ENCODE measurements at regions not wholly inside any gene's neighbourhood (a gene's known extent, or its start where the extent isn't known, plus 50 kb on each side); places are given as distances from the start of the nearest gene placed in this dataset.

DNA sequence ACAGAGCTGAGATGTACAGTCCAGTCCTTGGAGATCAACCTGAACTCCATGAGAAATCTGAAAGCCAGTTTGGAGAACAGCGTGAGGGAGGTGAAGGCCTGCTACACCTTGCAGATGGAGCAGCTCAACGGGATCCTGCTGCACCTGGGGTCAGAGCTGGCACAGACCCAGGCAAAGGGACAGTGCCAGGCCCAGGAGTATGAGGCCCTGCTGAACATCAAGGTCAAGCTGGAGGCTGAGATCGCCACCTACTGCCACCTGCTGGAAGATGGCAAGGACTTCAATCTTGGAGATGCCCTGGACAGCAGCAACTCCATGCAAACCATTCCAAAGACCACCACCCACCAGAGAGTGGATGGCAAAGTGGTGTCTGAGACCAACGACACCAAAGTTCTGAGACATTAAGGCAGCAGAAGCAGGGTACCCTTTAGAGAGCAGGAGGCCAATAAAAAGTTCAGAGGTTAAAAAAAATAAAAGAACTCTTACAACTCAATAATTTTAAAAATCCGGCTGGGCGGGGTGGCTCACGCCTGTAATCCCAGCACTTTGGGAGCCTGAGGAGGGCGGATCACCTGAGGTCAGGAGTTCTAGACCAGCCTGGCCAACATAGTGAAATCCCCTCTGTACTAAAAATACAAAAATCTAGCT is 69.9 kb upstream of the RTL6 start:
- TF ChIP-seq, protein P1, sequence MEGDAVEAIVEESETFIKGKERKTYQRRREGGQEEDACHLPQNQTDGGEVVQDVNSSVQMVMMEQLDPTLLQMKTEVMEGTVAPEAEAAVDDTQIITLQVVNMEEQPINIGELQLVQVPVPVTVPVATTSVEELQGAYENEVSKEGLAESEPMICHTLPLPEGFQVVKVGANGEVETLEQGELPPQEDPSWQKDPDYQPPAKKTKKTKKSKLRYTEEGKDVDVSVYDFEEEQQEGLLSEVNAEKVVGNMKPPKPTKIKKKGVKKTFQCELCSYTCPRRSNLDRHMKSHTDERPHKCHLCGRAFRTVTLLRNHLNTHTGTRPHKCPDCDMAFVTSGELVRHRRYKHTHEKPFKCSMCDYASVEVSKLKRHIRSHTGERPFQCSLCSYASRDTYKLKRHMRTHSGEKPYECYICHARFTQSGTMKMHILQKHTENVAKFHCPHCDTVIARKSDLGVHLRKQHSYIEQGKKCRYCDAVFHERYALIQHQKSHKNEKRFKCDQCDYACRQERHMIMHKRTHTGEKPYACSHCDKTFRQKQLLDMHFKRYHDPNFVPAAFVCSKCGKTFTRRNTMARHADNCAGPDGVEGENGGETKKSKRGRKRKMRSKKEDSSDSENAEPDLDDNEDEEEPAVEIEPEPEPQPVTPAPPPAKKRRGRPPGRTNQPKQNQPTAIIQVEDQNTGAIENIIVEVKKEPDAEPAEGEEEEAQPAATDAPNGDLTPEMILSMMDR (IDR thresholded peaks at IDR 0.05; ENCODE audit: insufficient read depth, low read depth, low read length) = peak; percentile 23
- TF ChIP-seq EZH2 (IDR thresholded peaks at IDR 0.05; ENCODE audit: insufficient read depth, low read length) = no peak

Measured in astrocyte (in vitro differentiated cells and primary cell).